ENCODE measurements at regions not wholly inside any gene's neighbourhood (a gene's known extent, or its start where the extent isn't known, plus 50 kb on each side); places are given as distances from the start of the nearest gene placed in this dataset.

- TF ChIP-seq CTCF (IDR thresholded peaks at IDR 0.05) = no peak
- TF ChIP-seq POLR2A (IDR thresholded peaks at IDR 0.05) = no peak
Measured at GRCh38 chr19:28913626-28914025, 299.3 kb downstream of the UQCRFS1 start.
